ENCODE measurements at regions not wholly inside any gene's neighbourhood (a gene's known extent, or its start where the extent isn't known, plus 50 kb on each side); places are given as distances from the start of the nearest gene placed in this dataset.

DNA sequence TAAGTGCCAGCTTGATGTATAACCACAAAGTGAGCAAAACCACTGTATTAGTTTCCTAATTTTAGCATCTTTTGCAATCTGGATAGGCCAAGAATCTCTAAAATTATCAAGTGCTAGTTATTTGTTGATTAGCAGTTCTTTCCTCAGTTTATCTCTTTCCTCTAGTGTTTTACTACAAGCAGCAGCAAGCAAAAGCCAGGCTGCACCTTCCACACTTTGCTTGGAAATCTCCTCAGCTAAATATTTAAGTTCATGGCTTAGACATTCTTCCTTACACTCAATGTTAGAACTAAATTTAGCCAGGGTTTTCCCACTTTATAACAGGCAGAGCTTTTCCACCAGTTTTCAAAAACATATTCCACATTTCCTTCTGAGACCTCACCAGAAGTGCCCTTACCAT, 85.7 kb upstream of the BMPER start:
- TF ChIP-seq JUND (IDR thresholded peaks at IDR 0.05; ENCODE audit: borderline replicate concordance, low read depth, low read length) (no peak), JUND (tag; IDR thresholded peaks at IDR 0.05; ENCODE audit: borderline replicate concordance, low read depth, low read length) (no peak), TBP (optimal IDR thresholded peaks at IDR 0.05; ENCODE audit: low read depth, low read length) (no peak), BCOR (IDR thresholded peaks at IDR 0.05) (no peak)
